H1 (cell line): ENCODE measurements at regions not wholly inside any gene's neighbourhood (a gene's known extent, or its start where the extent isn't known, plus 50 kb on each side); places are given as distances from the start of the nearest gene placed in this dataset.

Source experiments
- CTCF ChIA-PET: fragments of 300-600 bp; sonication (Branson Sonifier 250); formaldehyde crosslinking; loops from one replicate; lab custom pipeline; 2021; ENCODE audit not compliant: partially characterized antibody; lab: Charles Lee
- POLR2A ChIA-PET: fragments of 300-600 bp; sonication (Branson Sonifier 250); formaldehyde crosslinking; loops from one replicate; lab custom pipeline; 2021; ENCODE audit warnings: inconsistent platforms; ENCODE audit not compliant: partially characterized antibody; lab: Charles Lee
- DNase-seq, 2 experiments: peaks; one replicate each; pipeline versions ENCODE4 v3.0.0 to v3.0.0-alpha.2; 2010 to 2022; ENCODE audit warnings: low spot score in 2 of 2, low read depth in 1 of 2, mixed read lengths in 1 of 2
- FAIRE-seq: peaks from 2 replicates; lab custom pipeline; 2011; peaks lifted over from hg19 to GRCh38; lab: Jason Lieb, UNC
- H2AFZ ChIP-seq: 2 replicates; pipeline ENCODE4 v1.8.1; 2012; ENCODE audit warnings: low read length, inconsistent platforms
- H2AK5ac ChIP-seq: 2 replicates; pipeline ENCODE4 v1.6.1; 2013; ENCODE audit warnings: low read depth, low read length
- H2BK120ac ChIP-seq: replicated peaks from 2 replicates; pipeline ENCODE3; 2013; ENCODE audit warnings: low read depth, low read length, inconsistent platforms
- H2BK12ac ChIP-seq: 2 replicates; pipeline ENCODE4 v1.6.1; 2013; ENCODE audit warnings: low read depth, low read length
- H2BK15ac ChIP-seq: 2 replicates; pipeline ENCODE4 v1.6.1; 2013; ENCODE audit warnings: low read length
- H2BK20ac ChIP-seq: 2 replicates; pipeline ENCODE4 v1.6.1; 2013; ENCODE audit warnings: low read length
- H2BK5ac ChIP-seq: 2 replicates; pipeline ENCODE4 v1.6.1; 2013; ENCODE audit warnings: low read depth, low read length
- H3K14ac ChIP-seq: 2 replicates; pipeline ENCODE4 v1.6.1; 2013; ENCODE audit warnings: inconsistent platforms; ENCODE audit not compliant: insufficient read length
- H3K18ac ChIP-seq: 2 replicates; pipeline ENCODE4 v1.6.1; 2013; ENCODE audit warnings: low read length; ENCODE audit errors: extremely low read depth
- H3K23ac ChIP-seq: 2 replicates; pipeline ENCODE4 v1.6.1; 2013; ENCODE audit warnings: inconsistent platforms; ENCODE audit not compliant: insufficient read length
- H3K23me2 ChIP-seq: 2 replicates; pipeline ENCODE4 v1.6.1; 2013; ENCODE audit warnings: low read depth, low read length
- H3K27ac ChIP-seq: 2 replicates; pipeline ENCODE4 v1.6.1; 2011; ENCODE audit warnings: low read depth, low read length, inconsistent platforms
- H3K27me3 ChIP-seq, 4 experiments: replicated peaks in 1 of 4; 1 replicate in 1 of 4; 2 replicates in 3 of 4; pipeline versions ENCODE4 v1.6.1 to v1.8.1; 2011 to 2013; ENCODE audit warnings: low read length in 3 of 4, mild to moderate bottlenecking in 3 of 4, inconsistent platforms in 2 of 4, mixed read lengths in 2 of 4, moderate library complexity in 1 of 4; ENCODE audit not compliant: control insufficient read depth in 3 of 4, insufficient read depth in 3 of 4; ENCODE audit errors: extremely low read depth in 1 of 4
- H3K36me3 ChIP-seq, 4 experiments: 2 replicates each; pipeline versions ENCODE4 v1.6.1 to v1.8.1; 2011 to 2013; ENCODE audit warnings: mild to moderate bottlenecking in 4 of 4, low read length in 3 of 4, moderate library complexity in 2 of 4, control low read depth in 1 of 4, inconsistent platforms in 1 of 4; ENCODE audit not compliant: insufficient read depth in 4 of 4, control insufficient read depth in 2 of 4
- H3K4ac ChIP-seq: replicated peaks from 2 replicates; pipeline ENCODE3; 2013; ENCODE audit warnings: low read length, low read depth, mixed read lengths, inconsistent platforms; ENCODE audit not compliant: insufficient read length
- H3K4me1 ChIP-seq, 4 experiments: replicated peaks in 1 of 4; 1 replicate in 1 of 4; 2 replicates in 3 of 4; pipeline versions ENCODE4 v1.6.1 to v1.8.1; 2011 to 2013; ENCODE audit warnings: low read length in 3 of 4, inconsistent platforms in 2 of 4, mixed read lengths in 1 of 4; ENCODE audit not compliant: insufficient read depth in 4 of 4, control insufficient read depth in 3 of 4
- H3K4me2 ChIP-seq, 2 experiments: 2 replicates each; pipeline versions ENCODE4 v1.6.1 to v1.8.1; 2011 to 2013; ENCODE audit warnings: low read depth in 2 of 2, low read length in 2 of 2, control low read depth in 1 of 2, inconsistent platforms in 1 of 2, mild to moderate bottlenecking in 1 of 2; ENCODE audit not compliant: insufficient read depth in 1 of 2
- H3K4me3 ChIP-seq, 4 experiments: fragments of 200-600, 300-600 bp in 1 of 4; sonication (generic), shearing (Covaris generic), sonication (Bioruptor Twin) in 1 of 4; 2 replicates each; pipeline versions ENCODE4 v1.5.1 to v1.8.1; 2011 to 2016; ENCODE audit warnings: low read length in 4 of 4, low read depth in 3 of 4, control low read depth in 2 of 4, inconsistent platforms in 2 of 4, mild to moderate bottlenecking in 2 of 4, mixed read lengths in 1 of 4, moderate library complexity in 1 of 4; ENCODE audit not compliant: insufficient read depth in 2 of 4; ENCODE audit errors: extremely low read depth in 1 of 4
- H3K56ac ChIP-seq: replicated peaks from 2 replicates; pipeline ENCODE3; 2013; ENCODE audit warnings: low read depth, mild to moderate bottlenecking, mixed read lengths, low read length, inconsistent platforms; ENCODE audit not compliant: insufficient read length
- H3K79me1 ChIP-seq: 2 replicates; pipeline ENCODE4 v1.6.1; 2013; ENCODE audit warnings: low read depth, low read length, control low read depth
- H3K79me2 ChIP-seq, 2 experiments: 2 replicates each; pipeline versions ENCODE4 v1.6.1 to v1.8.1; 2012 to 2013; ENCODE audit warnings: low read length in 2 of 2, mild to moderate bottlenecking in 2 of 2, inconsistent platforms in 1 of 2; ENCODE audit not compliant: insufficient read depth in 2 of 2, control insufficient read depth in 1 of 2
- H3K9ac ChIP-seq, 4 experiments: replicated peaks in 1 of 4; 1 replicate in 1 of 4; 2 replicates in 3 of 4; pipeline versions ENCODE4 v1.6.1 to v1.8.1; 2011 to 2013; ENCODE audit warnings: low read depth in 3 of 4, low read length in 3 of 4, control low read depth in 2 of 4, mild to moderate bottlenecking in 2 of 4, moderate library complexity in 2 of 4, inconsistent platforms in 1 of 4; ENCODE audit errors: extremely low read depth in 1 of 4
- H3K9me3 ChIP-seq, 2 experiments: 2 replicates each; pipeline versions ENCODE4 v1.6.1 to v1.8.1; 2012 to 2013; ENCODE audit warnings: mild to moderate bottlenecking in 2 of 2, moderate library complexity in 2 of 2, control low read depth in 1 of 2, inconsistent platforms in 1 of 2, low read depth in 1 of 2, low read length in 1 of 2, mixed read lengths in 1 of 2; ENCODE audit not compliant: insufficient read depth in 2 of 2
- H4K20me1 ChIP-seq, 2 experiments: replicated peaks in 1 of 2; 2 replicates each; pipeline versions ENCODE3 to v1.8.1; 2011 to 2013; ENCODE audit warnings: inconsistent platforms in 2 of 2, low read length in 2 of 2, mild to moderate bottlenecking in 1 of 2; ENCODE audit not compliant: insufficient read depth in 2 of 2, control insufficient read depth in 1 of 2
- H4K5ac ChIP-seq: 2 replicates; pipeline ENCODE4 v1.6.1; 2013; ENCODE audit warnings: low read length, low read depth, mixed read lengths, inconsistent platforms; ENCODE audit not compliant: insufficient read length
- H4K8ac ChIP-seq: 2 replicates; pipeline ENCODE4 v1.8.0; 2013; ENCODE audit warnings: mild to moderate bottlenecking, moderate library complexity, low read length, inconsistent platforms; ENCODE audit not compliant: insufficient read depth; ENCODE audit errors: extremely low read depth
- H4K91ac ChIP-seq: replicated peaks from 2 replicates; pipeline ENCODE3; 2013; ENCODE audit warnings: low read length, mixed read lengths, inconsistent platforms; ENCODE audit not compliant: insufficient read length
- CTCF ChIP-seq, 3 experiments: IDR thresholded peaks; 1 replicate in 2 of 3; 2 replicates in 1 of 3; pipeline versions ENCODE4 v1.5.1 to v1.6.1; 2011; ENCODE audit warnings: low read length in 3 of 3, mild to moderate bottlenecking in 3 of 3, inconsistent platforms in 2 of 3, low read depth in 1 of 3, moderate library complexity in 1 of 3; ENCODE audit not compliant: insufficient read depth in 1 of 3; ENCODE audit errors: control extremely low read depth in 1 of 3
- JUND ChIP-seq: IDR thresholded peaks from 2 replicates; pipeline ENCODE4 v1.6.1; 2011; ENCODE audit warnings: mild to moderate bottlenecking, improper control_type of control experiment, low read length
- POU5F1 ChIP-seq: IDR thresholded peaks from 2 replicates; pipeline ENCODE4 v1.6.1; 2011; ENCODE audit warnings: low read depth, mild to moderate bottlenecking, low read length, moderate library complexity
- WGBS, 2 experiments: shearing (Covaris generic) in 1 of 2; methylation state at CpG; one replicate each; pipeline versions ENCODE4 v1.1.6 to v1.1.7; 2013 to 2015; ENCODE audit warnings: low lambda C conversion rate in 2 of 2, mixed read lengths in 2 of 2, inconsistent platforms in 1 of 2, low coverage in 1 of 2, missing lambda C conversion rate in 1 of 2; ENCODE audit not compliant: insufficient replicate concordance in 2 of 2, insufficient coverage in 1 of 2, insufficient read length in 1 of 2; ENCODE audit errors: extremely low coverage in 1 of 2, missing lambda C conversion rate in 1 of 2; 5-methylcytosine and 5-hydroxymethylcytosine counted together

GRCh38 chr2:19124135-19124534 lies 234.3 kb downstream of the OSR1 start:
- no peak for DNase-seq
- Histone ChIP-seq H3K79me1 (no peaks in the 10 kb centered on the region), H3K4me3 (no peak overlapping the region), H4K8ac (no peak overlapping the region), H3K23me2 (no peaks in the 10 kb centered on the region), H4K91ac (no peak overlapping the region), H3K14ac (no peak overlapping the region), H4K20me1 (no peaks in the 10 kb centered on the region), H2BK120ac (no peak overlapping the region), H3K36me3 (no peaks in the 10 kb centered on the region), H2BK5ac (no peak overlapping the region), H2AK5ac (no peak overlapping the region), H3K79me2 (no peaks in the 10 kb centered on the region), H4K5ac (no peak overlapping the region), H3K27me3 (no peaks in the 10 kb centered on the region), H2AFZ (no peak overlapping the region), H3K18ac (no peak overlapping the region), H3K4me2 (no peak overlapping the region), H3K9ac (no peak overlapping the region), H3K23ac (no peak overlapping the region), H3K4ac (no peak overlapping the region), H3K27ac (no peak overlapping the region), H2BK20ac (no peak overlapping the region), H3K4me1 (no peaks in the 10 kb centered on the region), H3K56ac (no peak overlapping the region), H3K9me3 (no peaks in the 10 kb centered on the region), H2BK12ac (no peak overlapping the region), H2BK15ac (no peak overlapping the region)
- ChIA-PET CTCF (interaction anchor here (1.2 to 1.3 kb wide), 2 partner anchors 9 to 17 kb away, joined by 3 read pairs; no protein-coding TSS in a partner anchor), POLR2A (no interaction called here)
- FAIRE-seq, result no peak
- WGBS, 2 experiments, result 91% methylated on average over 5 of the region's 5 CpGs; no CpG with 5 or more reads in 1 of the 2 experiments
- no peak for TF ChIP-seq JUND
- no peak for TF ChIP-seq POU5F1
- no peak for TF ChIP-seq CTCF (IDR thresholded peaks at IDR 0.05; ENCODE audit: control extremely low read depth in 1 of 3, insufficient read depth in 1 of 3, low read depth in 1 of 3, low read length in 3 of 3)
